ENCODE measurements at regions not wholly inside any gene's neighbourhood (a gene's known extent, or its start where the extent isn't known, plus 50 kb on each side); places are given as distances from the start of the nearest gene placed in this dataset.
"Not testable (repeated sequence)": the region's sequence is repeated elsewhere in the genome, so short reads cannot be mapped to it uniquely, and the experiment has no call there.

DNA sequence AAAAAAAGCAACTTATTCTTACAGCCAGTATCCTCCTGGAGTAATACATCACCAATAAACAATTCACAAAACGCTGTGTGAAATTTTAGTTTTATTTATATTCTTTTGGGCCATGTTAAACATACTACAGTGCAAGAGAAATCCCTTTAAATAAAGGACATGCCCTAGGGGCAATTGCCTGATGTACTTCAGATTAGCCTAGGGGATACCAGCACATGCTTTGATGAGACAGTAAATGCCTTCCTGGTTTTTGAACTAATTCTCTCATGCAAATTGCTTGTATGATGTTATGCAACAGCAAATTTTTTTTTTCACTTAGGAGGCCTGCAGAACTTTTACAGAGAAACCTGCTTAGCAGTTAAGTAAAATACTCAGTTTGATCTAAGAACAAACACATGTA lies 711.9 kb upstream of the FRG1 start:
- no peak for DNase-seq (ENCODE audit: low read depth in 3 of 3, low spot score in 1 of 3)

DNA sequence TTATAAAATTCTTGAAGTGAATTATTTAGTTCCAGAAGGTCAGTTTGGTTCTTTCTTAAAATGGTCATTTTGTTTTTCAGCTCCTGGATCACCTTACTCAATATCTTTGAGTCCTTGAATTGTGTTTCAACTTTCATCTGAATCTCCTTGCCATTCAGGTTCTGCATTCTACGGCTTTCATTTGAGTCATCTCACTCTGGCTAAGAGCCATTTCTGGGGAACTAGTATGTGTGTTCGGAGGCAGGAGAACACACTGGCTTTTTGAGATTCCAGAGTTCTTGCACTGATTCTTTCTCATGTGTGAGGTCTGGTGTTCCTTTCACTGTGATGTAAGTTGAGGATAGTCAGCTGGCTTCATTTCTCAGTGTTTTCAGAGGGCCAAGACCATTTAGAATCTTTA lies 708.4 kb upstream of the FRG1 start:
- DNase-seq (ENCODE audit: low read depth in 3 of 3, low spot score in 1 of 3), result no peak

GRCh38 chr4:189233754-189234153 lies 706.9 kb upstream of the FRG1 start:
- not testable (repeated sequence) for DNase-seq (ENCODE audit: low read depth in 3 of 3, low spot score in 1 of 3)

DNA sequence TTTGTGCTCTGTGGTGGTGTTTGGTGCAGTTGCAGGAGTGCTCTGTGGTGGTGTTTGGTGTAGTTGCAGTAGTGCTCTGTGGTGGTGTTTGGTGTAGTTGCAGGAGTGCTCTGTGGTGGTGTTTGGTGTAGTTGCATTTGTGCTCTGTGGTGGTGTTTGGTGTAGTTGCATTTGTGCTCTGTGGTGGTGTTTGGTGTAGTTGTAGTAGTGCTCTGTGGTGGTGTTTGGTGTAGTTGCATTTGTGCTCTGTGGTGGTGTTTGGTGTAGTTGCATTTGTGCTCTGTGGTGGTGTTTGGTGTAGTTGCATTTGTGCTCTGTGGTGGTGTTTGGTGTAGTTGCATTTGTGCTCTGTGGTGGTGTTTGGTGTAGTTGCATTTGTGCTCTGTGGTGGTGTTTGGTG lies 705.7 kb upstream of the FRG1 start:
- DNase-seq (ENCODE audit: low read depth in 3 of 3, low spot score in 1 of 3), result peak in 1 of 3 donors; percentile 1

- DNase-seq (ENCODE audit: low read depth in 3 of 3, low spot score in 1 of 3), result no peak
These were observed 705.1 kb upstream of the FRG1 start for GRCh38 chr4:189235599-189235998.

DNA sequence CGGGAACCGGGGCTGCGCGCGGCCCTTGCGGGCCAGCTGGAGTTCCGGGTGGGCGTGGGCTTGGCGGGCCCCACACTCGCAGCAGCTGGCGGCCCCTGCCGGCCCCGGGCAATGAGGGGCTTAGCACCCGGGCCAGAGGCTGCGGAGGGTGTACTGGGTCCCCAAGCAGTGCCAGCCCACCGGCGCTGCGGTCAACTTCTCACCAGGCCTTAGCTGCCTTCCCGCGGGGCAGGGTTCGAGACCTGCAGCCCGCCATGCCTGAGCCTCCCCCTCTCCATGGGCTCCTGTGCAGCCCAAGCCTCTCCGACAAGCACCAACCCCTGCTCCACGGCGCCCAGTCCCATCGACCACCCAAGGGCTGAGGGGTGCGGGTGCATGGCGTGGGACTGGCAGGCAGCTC lies 704.4 kb upstream of the FRG1 start:
- not testable (repeated sequence) for DNase-seq (ENCODE audit: low read depth in 3 of 3, low spot score in 1 of 3)

DNA sequence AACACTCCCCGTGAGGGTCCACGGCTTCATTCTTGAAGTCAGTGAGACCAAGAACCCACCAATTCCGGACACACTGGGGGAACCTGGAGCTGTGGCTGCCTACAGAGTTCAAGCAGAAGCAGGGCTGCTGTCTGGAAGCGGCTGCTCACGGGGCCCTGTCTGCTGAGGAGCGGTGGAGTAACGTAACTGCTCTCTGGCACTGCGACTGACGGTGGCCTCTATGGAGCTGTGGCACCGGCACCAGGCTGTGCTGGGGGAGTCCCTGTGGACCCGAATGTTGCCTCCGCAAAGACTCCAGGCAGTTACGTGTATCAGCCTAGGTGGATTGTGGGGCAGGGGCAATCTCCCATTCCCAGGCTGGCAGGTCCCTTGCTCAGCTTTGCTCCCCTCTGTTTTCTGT lies 703.3 kb upstream of the FRG1 start:
- DNase-seq (ENCODE audit: low read depth in 3 of 3, low spot score in 1 of 3), result no peak

- no peak for DNase-seq (ENCODE audit: low read depth in 3 of 3, low spot score in 1 of 3)
These were observed 685.0 kb upstream of the FRG1 start for GRCh38 chr4:189255636-189256035.

GRCh38 chr4:189261475-189261874 lies 679.2 kb upstream of the FRG1 start:
- DNase-seq (ENCODE audit: low read depth in 3 of 3, low spot score in 1 of 3), result no peak

DNA sequence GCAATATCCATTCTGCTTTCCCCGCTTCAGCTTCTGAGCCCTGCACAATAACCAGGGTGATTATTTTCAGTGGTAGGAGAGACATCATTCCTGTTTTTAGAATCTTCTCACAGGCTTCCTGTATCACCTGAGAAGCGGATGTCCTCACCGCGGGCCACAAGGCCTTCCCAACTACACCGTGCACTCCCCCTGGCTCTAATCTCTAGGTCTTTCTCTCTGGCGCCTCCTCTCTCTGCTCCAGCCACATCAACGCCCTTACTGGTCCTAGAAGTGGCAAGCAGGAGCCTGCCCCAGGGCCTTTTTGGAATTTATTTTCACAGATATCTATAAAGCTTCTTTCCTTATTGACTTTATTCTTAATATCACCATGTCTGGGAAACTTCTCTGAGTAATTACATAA lies 675.2 kb upstream of the FRG1 start:
- no peak for DNase-seq (ENCODE audit: low read depth in 3 of 3, low spot score in 1 of 3)

- no peak for DNase-seq (ENCODE audit: low read depth in 3 of 3, low spot score in 1 of 3)
These were observed 673.2 kb upstream of the FRG1 start for GRCh38 chr4:189267312-189267965.

GRCh38 chr4:189278597-189279165 lies 662.0 kb upstream of the FRG1 start:
- DNase-seq (ENCODE audit: low read depth in 3 of 3, low spot score in 1 of 3), result no peak

- no peak for DNase-seq (ENCODE audit: low read depth in 3 of 3, low spot score in 1 of 3)
These were observed 661.5 kb upstream of the FRG1 start for GRCh38 chr4:189279188-189279587.

- DNase-seq (ENCODE audit: low read depth in 3 of 3, low spot score in 1 of 3), result no peak
These were observed 655.3 kb upstream of the FRG1 start for GRCh38 chr4:189285377-189285776.

DNA sequence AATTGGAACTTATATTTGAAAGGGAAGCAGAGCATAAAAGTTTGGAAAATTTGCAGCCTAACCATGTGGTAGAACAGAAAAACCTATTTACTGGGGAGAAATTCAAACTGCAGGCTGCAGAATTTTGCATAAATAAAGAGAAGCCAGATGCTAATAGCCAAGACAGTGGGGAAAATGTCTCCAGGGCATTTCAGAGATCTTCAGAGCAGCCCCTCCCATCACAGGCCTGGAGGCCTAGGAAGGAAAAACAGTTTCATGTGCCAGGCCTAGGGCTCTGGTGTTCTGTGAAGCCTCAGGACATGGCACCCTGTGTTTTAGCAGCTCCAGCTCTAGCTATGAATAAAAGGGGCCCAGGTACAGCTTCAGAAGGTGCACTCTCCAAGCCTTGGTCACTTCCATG lies 648.7 kb upstream of the FRG1 start:
- DNase-seq (ENCODE audit: low read depth in 3 of 3, low spot score in 1 of 3), result no peak

DNA sequence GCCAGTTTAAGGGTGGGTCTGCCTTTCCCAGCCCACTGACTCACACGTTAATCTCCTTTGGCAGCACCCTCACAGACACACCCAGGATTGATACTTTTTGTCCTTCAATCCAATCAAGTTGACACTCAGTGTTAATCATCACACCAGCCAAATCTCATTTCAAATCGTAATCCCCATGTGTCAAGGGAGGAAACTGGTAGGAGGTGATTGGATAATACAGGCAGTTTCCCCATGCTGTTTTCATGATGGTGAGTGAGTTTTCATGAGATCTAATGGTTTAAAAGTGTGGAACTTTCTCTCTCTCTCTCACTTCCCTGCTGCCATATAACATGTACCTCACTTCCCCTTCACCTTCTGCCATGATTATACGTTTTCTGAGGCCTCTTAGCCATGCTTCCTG lies 647.2 kb upstream of the FRG1 start:
- DNase-seq (ENCODE audit: low read depth in 3 of 3, low spot score in 1 of 3), result no peak

GRCh38 chr4:189294574-189294973 lies 646.1 kb upstream of the FRG1 start:
- no peak for DNase-seq (ENCODE audit: low read depth in 3 of 3, low spot score in 1 of 3)

- no peak for DNase-seq (ENCODE audit: low read depth in 3 of 3, low spot score in 1 of 3)
These were observed 641.0 kb upstream of the FRG1 start for GRCh38 chr4:189299706-189300105.

- no peak for DNase-seq (ENCODE audit: low read depth in 3 of 3, low spot score in 1 of 3)
These were observed 639.0 kb upstream of the FRG1 start for GRCh38 chr4:189301692-189302091.

GRCh38 chr4:189302719-189303118 lies 638.0 kb upstream of the FRG1 start:
- no peak for DNase-seq (ENCODE audit: low read depth in 3 of 3, low spot score in 1 of 3)

- no peak for DNase-seq (ENCODE audit: low read depth in 3 of 3, low spot score in 1 of 3)
These were observed 636.5 kb upstream of the FRG1 start for GRCh38 chr4:189304167-189304566.

GRCh38 chr4:189304809-189305208 lies 635.9 kb upstream of the FRG1 start:
- DNase-seq (ENCODE audit: low read depth in 3 of 3, low spot score in 1 of 3), result no peak

DNA sequence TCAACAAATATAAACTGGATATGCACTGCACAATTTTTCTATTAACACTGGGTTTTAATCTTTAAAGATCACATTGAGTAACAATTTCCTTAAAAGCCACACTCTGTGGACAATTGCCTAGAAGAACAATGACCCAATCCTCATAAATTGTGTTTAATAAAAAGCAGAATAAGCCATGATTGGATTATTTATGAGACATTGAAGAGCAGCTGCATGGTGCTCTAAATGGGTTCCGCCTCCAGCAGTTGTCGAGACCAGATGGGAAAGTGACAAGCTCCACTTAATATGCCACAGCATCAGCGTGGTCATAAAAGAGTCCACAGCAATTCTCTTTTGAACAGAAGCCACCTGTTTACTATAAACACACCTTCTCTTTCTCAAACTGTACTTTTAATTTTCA lies 635.2 kb upstream of the FRG1 start:
- no peak for DNase-seq (ENCODE audit: low read depth in 3 of 3, low spot score in 1 of 3)
